Tibial nerve (tissue), 4 donors: ENCODE measurements at regions not wholly inside any gene's neighbourhood (a gene's known extent, or its start where the extent isn't known, plus 50 kb on each side); places are given as distances from the start of the nearest gene placed in this dataset.

Experiments used
- CTCF ChIP-seq, 5 experiments: fragments of 200-600 bp in 3 of 5; fragments of 450-650 bp in 2 of 5; sonication (generic) in 3 of 5; IDR thresholded peaks; one replicate each; pipeline ENCODE4 v1.5.1; 2016 to 2019; ENCODE audit warnings: antibody characterized with exemption in 5 of 5, mild to moderate bottlenecking in 3 of 5, moderate library complexity in 2 of 5
- EP300 ChIP-seq, 2 donors: sonication (generic); formaldehyde crosslinking; IDR thresholded peaks; one replicate each; pipeline ENCODE4 v1.6.1; 2017; ENCODE audit warnings: antibody characterized with exemption in 2 of 2, mild to moderate bottlenecking in 1 of 2
- POLR2A ChIP-seq, 2 donors: fragments of 450-650 bp; IDR thresholded peaks; one replicate each; pipeline ENCODE4 v1.6.1; 2017; ENCODE audit warnings: antibody characterized with exemption in 2 of 2, mild to moderate bottlenecking in 2 of 2, moderate library complexity in 2 of 2

- no peak for TF ChIP-seq CTCF (IDR thresholded peaks at IDR 0.05)
- TF ChIP-seq POLR2A (IDR thresholded peaks at IDR 0.05): no peak
- TF ChIP-seq EP300 (IDR thresholded peaks at IDR 0.05): no peak
These were observed 61.2 kb upstream of the CTNNB1 start for GRCh38 chr3:41138146-41138545.
